Mesenteric fat pad (tissue), 1 donor: ENCODE measurements at regions not wholly inside any gene's neighbourhood (a gene's known extent, or its start where the extent isn't known, plus 50 kb on each side); places are given as distances from the start of the nearest gene placed in this dataset.

Experiments used
- DNase-seq: peaks from one replicate; pipeline ENCODE4 v3.0.0-alpha.2; 2020; ENCODE audit warnings: low spot score
- donor health status: DM: yes; HTN: yes; CAD: no.

DNA sequence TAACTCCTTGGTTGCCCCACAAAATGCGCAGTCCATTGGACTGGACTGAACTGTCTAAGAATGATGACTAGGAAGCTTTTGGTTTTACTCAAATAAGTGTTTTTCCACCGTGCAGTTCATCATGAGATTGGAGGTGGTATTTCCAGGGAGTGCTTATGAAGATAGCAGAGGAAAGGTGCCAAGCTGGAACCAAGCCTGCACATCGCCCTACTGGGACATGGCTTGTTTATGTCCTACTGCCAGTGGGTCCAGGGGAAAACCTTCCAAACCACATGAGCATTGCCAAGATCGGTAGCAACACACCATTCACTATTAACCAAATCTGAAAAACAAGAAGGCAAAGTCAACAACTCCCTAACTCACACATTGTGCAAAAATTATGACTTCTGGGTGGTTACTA lies 54.7 kb upstream of the DSCAM start:
- DNase-seq = no peak

DNA sequence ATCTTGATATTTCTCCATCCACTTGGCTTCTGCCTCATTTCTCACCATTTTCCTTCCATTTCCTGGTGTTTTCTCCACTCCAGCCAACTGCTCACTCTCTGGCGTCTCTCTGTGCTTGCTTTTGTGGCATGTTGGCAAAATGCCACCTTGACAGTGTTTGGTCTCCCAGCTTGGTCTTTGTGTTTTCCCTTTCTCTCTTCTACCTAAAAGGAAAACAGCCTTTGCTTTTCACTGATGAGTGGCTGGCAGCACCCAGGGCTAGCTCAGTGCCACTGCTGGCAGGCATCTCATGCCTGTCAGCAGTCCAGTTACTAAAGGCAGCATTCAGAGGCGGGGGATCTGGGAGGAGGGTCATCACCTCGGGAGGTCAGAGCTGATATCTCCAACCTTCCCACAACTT lies 55.3 kb upstream of the DSCAM start:
- no peak for DNase-seq

DNA sequence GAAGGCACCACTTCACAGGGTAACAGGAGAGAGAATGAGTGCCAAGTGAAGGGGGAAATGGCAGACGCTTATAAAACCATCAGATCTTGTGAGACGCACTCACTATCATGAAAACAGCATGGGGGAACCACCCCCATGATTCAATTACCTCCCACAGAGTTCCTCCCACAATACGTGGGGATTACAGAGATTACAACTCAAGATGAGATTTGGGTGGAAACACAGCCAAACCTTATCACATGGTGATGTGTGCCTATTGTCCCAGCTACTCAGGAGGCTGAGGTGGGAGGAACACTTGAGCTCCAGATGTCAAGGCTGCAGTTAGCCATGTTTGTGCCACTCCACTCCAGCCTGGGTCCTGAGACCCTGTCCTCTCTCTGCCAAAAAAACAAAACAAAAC lies 56.0 kb upstream of the DSCAM start:
- DNase-seq = no peak

DNA sequence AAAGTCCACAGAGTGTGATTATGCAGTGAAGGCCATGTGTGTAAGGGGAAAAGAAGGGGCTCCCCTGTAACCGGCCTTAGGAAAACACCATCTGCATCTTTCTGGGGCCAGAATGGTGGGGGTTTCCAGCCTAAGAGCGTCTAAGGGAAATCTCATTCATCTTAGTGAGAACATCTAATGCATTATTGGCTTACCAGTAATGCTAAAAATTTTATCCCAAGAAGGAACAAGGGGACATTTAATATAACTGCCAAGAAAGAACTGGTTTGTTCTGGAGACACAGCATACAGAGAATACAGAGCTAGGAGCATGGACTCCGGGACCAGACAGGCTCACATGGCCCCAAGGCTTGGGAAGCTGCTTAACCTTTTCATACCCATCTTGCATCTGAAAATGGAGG lies 58.3 kb upstream of the DSCAM start:
- no peak for DNase-seq

DNA sequence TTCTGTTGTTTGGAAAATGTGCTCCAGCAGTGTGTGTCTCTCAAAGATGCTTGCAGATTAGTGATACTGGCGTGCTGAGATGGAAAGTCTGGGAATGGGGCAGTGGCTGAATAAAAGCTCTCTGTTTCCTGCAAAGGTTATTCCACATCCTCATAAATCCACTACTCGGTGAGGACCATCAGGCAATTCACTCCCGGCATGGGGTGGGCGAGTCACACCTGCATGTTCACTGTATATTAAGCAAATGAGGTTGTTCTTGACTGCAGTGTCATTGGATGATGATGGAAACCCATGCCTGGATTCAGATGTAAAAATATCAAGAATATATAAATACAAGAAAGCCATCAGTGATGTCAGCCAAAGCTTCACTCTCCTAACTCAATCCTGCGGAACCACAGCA lies 65.4 kb upstream of the DSCAM start:
- no peak for DNase-seq

DNA sequence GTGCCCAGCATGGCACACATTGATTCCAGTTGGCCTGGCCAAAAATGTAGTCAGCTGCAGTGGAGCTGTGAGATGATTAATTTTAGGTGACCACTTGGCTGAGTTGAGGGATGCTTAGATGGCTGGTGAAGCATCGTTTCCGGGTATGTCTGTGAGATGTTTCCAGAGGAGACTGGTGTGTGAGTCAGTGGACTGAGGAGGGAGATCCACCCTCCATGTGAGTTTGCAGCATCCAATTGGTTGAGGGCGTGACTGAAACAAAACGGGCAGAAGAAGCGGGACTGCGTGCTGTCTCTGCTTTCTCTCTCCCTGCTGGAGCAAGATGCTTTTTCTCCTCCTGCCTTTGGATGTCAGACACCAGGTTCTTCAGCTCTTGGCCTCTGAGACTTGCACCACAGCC lies 68.2 kb upstream of the DSCAM start:
- DNase-seq = no peak

DNA sequence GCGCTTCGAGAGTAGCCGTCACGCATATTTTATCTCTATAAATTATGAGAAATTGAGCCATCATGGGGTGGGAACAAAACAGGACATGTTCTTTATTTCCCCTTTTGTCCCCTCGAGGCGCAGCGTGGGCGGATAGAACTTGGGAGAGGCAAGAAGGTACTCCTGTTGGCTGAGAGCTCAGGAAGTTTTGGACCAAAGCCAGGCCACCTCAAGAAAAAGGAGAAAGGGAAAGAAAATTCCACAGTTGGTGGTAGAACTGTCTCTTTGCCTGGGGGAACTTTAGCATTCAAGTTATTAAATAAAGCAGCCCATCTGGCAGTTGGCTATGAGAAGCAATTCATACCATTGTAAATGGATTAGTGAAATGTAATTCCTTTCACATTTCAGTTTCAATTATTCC lies 76.4 kb upstream of the DSCAM start:
- no peak for DNase-seq

DNA sequence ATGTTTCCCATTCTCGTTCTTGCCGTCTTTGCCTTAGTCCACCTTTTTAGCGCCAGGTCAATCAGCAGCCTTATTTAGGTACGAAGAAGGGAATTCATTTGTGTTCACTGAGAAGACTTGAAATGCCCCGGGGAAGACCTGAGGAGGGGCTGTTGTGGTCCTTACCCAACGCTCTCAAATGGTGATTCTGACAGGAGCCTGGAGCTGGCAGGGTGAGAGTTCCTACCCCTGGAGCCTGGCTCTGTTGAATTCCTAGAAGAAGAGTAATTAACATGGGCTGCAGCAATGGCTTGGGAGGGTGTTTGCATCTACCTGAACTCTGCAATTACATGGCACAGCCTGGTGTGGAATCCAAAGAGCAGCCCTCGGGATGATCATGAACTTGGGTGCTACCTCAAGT lies 76.9 kb upstream of the DSCAM start:
- DNase-seq = no peak

DNA sequence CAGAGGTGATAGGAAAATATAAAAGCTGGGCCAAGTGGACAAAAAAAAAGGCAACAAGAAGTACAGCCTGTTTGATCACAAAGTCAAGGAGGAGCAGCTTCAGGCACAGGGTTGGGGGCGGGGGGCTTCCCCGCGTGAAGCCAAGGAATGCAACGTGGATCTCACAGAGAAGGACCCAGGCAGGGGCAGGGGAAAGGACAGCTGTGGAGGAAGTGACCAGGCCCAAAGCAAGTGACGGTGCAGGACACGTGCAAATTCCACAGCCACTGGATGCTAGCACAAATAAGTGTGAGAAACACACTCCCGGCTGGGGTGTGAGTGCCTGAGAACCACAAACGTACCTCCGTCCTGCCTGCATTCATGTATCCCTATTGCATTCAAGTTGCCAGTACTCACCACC lies 77.7 kb upstream of the DSCAM start:
- no peak for DNase-seq

DNA sequence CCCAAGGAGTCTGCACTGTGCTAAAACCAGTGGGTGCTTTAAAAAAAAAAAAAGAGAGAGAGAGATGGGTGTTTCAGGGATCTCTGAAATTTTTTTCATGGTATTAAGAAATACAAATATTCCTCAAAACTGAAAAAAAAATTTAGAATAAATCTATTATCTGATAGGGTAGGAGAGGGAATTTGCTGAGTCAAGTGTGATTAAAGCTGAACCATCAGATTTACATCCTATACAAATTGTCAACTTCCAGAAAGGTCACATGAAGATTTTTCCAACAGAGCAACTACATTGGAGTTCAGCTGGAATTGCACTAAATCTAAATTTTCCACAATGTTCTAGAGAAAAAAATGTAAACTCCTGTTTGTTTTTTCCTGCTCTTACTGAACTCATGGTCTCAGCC lies 79.3 kb upstream of the DSCAM start:
- no peak for DNase-seq

DNA sequence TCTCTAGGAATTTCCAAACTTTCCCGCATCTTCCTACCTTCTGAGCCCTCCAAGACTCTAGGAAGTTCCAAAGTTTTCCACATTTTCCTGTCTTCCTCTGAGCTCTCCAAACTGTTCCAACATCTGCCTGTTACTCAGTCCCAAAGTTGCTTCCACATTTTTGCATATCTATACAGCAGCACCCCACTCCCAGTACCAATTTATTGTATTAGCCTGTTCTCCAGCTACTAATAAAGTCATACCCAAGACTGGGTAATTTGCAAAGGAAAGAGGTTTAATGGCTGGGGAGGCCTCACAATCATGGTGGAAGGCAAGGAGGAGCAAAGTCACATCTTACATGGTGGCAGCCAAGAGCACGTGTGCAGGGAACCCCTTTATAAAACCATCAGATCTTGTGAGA lies 82.9 kb upstream of the DSCAM start:
- DNase-seq = no peak

DNA sequence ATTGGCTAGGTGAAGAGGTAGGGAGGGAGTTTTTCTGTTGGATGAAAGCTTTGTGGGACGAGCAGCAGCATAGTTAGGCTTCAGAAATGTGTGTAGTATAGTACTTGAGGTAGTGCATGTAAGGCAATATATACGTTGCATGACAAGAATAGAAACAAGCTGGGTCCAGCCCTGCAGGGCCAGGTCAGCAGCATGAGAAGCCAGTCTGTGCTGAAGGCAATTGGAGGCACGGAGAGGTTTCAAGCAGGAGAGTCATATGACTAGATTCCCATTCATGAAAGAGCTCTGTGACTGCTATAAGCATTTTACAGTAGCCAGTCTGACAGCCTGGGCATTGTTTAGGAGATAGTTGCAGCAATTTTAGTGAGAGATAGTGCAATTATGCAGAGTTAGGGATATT lies 84.2 kb upstream of the DSCAM start:
- no peak for DNase-seq

DNA sequence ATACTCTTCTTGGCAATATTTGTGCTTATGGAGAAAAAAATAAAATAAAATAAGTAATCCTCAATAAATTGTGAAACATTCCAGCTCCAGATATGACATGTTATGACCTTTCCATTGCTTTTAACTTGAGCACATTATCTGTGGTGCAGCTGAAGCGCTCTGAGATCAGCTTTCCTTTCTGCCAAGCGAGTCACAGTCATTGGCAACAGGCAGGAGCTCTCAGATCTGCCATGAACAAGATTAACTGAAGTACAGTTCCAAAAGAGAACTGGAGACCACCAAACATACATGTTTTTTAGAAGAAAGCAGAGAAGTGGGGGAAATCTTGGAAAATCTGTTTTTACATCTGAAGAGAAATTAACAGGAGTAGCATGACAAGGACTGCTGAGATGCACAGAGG lies 89.2 kb upstream of the DSCAM start:
- DNase-seq = no peak

DNA sequence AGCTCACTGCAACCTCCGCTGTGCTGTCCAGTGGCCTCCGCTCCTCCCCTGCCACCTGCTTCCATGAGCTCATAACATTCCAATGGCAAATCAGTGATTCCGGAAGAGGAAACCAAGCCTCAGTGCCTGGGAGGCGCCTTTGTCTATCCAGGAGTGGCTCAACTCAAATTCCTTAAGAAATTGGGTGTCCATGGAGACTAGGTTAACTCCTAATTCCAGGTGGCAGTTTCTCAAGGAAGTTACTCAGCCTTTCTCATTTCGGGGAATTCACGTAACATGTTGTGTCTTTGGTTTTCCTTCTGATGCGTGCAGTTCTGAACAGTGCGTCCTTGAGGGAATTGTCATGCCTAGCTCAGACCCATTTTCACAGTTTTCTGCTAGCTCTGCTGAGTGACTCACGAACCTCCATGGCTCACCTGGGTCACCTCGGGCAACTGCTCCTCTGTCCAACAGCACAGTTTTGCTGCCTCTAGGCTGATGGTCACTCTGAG lies 89.9 kb upstream of the DSCAM start:
- DNase-seq = no peak

DNA sequence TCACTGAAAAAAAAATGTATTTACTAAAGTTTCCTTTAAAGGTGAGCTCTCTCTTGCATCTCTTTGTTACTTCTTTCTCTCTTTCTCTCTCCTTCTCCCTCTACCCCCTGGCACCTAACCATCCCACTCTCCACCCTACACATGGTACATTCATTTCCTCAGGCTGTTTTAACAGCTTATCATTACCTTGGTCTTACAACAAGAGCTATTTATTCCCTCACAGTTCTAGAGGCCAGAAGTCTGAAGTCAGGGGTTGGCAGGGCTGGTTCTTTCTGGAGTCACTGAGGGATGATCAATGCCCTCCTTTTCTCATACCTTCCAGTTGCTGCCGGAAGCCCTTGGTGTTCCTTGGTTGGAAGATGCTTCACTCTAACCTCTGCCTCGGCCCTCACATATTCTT lies 91.1 kb upstream of the DSCAM start:
- no peak for DNase-seq

DNA sequence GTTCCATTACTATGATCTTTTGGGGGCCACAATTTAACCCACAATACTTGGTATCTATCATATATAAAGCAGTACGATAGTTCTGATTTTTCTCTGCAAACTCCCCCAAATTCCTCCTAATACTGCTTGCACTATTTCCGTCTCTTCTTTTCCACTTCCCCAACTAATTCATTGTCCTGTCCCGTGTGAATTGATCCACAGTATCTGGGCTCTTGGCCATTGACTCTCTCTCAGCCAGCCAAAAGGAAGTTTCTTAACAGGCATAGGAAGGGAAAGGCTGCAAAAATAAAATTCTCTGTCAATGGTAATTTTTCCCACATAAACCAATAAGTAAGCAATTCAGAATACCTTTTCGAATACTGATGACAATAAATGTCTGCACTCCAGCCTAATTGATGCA lies 91.7 kb upstream of the DSCAM start:
- no peak for DNase-seq

DNA sequence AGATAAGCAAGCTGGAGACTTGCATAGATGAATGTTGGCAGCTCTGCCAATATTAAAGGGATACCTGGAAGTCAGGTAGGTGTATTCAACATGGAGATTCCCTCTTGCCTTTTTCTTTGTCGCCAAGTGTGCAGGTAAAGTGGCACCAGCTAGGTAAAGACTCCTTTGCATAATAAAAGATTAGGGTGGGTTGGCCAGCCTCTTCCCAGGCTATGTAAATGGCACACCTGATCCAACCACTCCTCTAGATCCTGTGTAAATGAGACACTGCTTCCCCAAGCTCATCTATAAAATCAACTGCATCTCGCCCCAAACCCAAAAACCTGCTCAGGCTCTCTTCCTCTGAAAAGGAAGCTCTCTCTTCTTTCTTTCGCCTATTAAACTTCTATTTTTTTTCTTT lies 100.8 kb upstream of the DSCAM start:
- no peak for DNase-seq

DNA sequence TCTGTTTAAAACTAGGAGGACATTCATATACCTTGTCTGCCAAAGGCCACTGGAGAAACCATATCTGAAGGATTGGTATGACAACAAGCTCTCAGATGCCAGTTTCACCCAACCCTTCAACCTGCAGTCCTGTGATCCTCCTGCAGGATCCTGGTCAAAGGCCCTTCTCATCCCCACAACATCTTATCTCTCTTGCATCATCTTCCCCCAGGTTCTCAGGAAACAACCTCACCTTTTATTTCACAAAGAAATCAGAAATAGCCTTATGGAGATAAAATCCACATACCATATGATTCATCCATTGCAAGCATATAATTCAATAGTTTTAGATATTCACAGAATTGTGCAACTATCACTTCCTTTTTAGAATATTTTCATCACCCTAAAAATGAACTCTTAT lies 104.0 kb upstream of the DSCAM start:
- DNase-seq = no peak

DNA sequence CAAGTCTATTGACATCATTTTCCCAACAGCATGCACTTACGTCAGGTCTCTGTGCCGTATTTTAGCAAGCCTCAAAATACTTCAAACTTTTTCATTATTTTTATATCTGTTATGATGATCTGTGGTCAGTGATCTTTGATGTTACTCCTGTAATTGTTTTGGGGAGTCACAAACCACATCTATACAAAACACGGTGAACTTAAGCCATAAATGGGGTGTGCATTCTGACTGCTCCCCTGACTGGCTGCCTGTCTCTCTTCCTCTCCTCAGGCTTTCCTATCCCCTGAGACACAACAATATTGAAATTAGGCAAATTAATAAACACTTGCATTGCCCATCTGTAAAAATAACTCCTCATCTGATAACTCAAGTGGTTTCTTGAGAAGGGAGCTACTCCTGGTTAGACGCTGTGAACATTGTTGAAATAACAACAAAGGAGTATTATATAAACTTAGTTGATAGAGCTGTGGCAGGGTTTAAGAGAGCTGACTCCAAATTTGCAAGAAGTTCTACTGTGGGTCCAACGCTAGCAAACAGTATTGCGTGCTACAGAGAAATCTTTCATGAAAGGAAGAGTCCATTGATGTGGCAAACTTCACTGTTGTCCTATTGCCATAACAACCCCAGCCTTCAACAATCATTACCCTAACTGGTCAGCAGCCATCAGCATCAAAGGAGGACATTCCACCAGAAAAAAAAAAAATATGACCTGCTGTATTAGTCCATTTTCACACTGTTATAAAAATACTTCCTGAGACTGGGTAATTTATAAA lies 105.8 kb upstream of the DSCAM start:
- no peak for DNase-seq

DNA sequence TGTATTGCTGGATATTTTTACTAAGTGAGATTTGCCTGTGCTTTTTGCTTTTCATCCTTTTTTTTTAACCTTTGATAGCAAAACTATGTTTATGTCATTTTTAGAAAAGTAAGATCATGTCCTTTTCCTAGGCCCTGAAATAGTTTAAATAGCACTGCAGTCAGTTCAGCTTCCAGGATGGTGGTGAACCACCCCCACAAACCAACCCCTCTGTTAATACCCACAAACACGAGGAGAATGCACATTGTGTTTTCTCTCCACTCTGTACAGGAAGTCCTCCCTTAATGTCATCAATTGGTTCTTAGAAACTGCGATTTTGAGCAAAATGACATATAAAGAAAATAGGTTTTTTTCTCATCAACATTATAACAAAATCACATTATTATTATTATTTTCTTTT lies 117.7 kb upstream of the DSCAM start:
- no peak for DNase-seq

DNA sequence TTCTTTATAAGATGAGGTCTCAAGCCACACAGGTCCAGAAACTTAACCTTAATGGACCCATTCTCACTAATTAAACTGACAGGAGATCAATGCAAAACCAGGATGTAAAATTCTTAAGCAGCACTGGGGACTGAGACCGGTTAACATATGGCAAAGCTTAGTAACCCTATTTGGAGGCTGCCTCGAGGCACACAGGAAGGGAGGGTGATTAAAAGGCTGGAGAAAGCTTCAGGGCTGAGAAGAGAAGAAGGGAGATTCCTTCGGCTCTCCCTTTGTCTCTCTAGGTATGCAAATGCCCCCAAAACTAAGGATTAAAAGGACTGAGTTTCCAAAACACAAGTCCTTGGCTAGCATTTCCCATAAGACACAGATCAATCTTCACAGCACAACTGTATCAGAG lies 120.8 kb upstream of the DSCAM start:
- no peak for DNase-seq

DNA sequence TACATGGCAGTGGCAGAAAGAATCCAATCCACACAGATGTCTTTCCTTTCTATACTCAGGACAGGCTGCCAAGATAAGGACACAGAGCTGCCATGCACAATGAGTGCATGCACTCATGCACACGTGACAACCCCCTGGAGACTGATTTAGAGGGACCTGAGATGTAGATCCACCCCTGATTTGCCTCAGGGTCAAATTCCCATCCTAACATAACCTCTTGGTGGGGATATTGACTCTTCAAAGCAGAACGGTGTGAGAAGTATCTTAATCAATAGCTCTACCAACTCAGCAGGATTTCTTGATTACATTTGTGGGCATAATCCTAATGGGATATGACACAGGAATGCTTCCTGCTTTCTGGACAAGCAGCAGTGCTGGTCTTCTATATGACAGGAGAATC lies 125.2 kb upstream of the DSCAM start:
- no peak for DNase-seq

DNA sequence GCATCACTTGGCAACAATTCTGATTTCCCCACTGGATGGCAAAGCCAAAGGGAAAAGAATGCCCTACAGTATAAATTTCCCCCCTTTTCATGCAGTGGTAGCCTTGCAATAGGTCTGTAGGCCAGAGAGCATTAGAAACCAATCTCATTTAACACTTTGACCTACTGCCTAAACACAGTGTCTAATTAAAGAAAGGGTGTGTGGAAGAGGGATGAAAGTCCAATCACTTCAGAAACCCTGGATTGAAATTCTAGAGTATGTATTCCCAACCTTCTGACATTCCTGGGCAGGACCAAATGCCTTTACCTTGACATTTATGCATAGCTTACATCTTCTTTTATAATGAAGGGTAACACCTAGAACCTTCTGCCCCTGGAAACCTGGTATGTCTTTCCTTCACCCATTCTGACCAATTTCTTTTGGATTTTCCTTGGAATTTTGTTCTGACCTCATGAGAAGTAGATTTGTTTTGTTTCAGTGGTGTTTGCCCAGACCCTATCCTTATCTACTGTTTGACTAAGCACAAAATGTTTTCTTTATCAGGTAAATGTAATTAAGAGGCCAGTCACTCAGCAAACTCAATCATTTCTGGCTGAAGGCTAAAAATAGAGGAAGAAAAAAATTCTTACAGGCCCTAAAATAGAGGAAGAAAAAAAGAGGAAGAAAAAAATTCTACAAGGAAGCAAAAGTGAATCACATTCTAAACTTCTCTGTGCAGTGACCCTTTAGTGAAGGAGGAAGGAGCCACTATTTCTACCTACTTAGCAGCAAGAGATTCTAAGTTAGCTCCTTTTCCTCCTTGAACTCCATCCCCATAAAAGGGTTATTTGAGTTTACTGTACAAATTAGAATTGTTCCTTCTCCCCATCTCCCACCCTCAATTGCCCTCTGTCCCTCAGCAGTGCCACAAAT lies 129.5 kb upstream of the DSCAM start:
- no peak for DNase-seq
